GM18867 (cell line): ENCODE measurements at regions not wholly inside any gene's neighbourhood (a gene's known extent, or its start where the extent isn't known, plus 50 kb on each side); places are given as distances from the start of the nearest gene placed in this dataset.
"Not testable (repeated sequence)": the region's sequence is repeated elsewhere in the genome, so short reads cannot be mapped to it uniquely, and the experiment has no call there.

Experiments
- ATAC-seq: cut with Tn5 transposase; IDR thresholded peaks from one replicate; pipeline ENCODE4 v1.9.1; 2021; ENCODE audit warnings: mild to moderate bottlenecking, moderate library complexity; ENCODE audit not compliant: unreplicated experiment

DNA sequence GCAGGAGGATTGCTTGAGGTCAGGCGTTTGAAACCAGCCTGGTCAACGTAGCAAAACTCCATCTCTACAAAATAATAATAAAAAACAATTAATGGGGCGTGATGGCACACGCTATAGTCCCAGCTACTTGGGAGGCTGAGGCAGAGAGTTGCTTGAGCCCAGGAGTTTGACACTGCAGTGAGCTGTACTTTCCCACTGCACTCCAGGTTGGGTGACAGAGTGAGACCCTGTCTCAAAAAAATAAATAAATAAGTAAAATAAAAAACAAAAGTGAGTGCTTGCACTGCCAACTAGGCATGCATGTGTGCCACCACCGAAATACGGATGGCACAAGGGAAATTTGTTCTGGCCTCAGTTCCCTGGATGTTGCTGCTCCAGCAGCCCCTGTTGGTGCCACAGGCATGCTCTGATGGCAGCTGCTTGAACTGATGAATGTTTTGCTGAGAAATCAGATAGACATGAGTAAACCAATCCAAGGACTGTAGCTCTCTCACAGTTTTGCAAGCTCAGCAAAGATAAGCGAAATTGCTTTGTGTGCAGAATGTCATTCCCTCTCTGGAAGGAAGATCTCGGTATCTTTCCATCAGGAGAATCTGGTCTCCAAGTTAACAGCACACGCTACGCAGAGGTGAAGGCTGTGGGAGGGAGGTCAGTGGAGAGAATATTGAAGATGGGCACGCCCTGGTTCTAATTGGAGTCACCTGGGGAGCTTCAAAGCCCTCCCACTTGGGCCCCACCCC is 188.0 kb upstream of the SLC24A3 start:
- ATAC-seq: no peak

GRCh38 chr20:19025430-19026120 is 186.9 kb upstream of the SLC24A3 start:
- ATAC-seq: no peak

DNA sequence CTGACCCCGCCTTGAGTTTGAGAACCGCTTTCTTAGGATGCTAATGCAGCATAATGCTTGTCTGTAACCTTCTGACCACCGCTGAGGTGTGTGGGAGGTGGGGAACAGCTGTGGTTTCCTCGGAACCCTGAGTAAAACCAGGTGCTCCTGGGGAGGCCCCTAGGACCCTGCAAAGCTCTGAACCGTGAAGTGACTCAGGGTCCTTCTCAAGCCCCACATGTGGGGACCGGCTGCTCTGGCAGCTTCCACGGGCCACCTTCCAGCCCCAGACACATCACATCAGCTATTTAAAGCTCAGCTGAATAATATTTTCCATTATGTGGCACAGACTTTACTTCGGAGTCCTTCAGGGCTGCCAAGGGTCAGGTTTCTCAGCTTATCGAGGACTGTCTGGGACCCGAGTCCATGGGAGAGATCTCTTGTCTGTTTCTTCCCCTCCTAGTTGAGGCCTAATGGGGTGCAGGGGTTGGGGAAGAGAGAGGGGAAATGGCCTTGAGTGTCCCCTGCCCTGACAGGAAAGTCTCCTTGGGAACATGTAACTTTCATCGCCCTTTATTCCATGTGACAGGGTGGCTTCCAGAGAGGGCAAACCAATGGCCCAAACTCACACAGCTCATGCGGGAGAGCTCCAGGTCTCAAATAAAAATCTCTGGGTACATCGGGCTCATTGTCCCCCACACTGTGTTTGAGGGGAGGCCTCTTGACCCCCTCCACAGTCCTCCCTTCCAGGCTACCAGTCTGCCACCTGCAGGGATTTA is 186.1 kb upstream of the SLC24A3 start:
- ATAC-seq: peak; percentile 85

GRCh38 chr20:19026901-19027644 is 185.4 kb upstream of the SLC24A3 start:
- ATAC-seq: no peak

GRCh38 chr20:19027971-19028370 is 184.5 kb upstream of the SLC24A3 start:
- ATAC-seq: no peak

GRCh38 chr20:19041787-19042186 is 170.7 kb upstream of the SLC24A3 start:
- no peak for ATAC-seq

DNA sequence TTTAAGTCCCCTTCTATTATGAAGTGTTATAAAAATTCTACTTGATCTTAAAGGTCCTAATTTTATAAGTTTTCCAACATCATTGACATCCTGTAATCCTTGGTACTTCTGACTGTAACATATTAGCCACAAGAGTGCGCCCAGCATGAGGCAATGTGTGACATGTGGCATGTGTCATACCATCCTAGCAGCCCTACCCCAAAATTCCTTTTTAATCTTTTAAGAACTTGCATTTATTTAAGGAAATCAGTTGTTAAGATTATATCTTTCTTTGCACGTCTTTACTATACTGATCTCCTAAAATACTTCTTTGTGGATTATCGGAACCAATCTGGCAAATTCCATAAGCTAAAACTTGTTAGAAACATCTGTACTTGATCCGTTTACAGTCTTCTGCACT is 167.1 kb upstream of the SLC24A3 start:
- ATAC-seq: no peak

DNA sequence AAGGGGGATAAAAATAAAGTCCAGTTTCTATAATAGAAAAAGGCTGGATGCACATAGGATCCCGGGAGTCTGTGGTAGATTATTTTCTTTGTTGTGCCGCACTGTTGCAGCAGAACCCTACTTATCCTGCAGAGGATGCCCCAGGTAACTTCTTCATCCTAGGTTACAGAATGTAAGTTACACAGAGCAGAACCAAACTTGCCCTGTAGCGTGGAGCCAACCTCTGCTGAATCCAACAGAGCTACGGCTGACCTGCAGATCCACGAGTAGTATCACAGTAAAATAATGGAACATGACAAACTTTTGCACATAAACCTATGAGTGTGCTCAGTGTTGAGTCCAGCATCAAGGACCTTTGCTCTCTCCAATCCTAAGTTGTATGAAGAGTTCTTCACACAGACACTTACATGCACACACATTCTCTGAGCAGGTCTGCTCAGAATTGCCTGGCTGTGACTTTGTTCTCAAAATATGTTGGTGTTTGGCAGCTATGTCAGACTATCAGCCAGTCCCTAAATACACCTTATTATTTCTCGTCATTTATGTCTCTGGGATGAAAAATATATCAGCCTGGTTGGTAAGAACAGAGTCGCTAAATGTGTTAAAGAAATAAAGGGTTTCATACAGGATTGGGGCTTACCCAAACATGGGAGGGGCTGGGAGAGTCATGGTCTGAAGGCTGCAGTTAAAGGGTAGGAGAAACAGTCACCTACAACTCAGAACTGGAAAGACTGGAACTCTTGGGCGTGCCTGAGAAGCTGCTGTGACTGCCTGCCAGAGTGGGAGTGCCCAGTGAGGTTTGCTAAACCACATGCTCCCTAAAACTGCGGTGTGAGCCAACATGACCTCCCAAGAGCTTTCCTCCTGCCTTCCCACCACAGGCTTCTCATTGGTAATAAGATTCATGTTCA is 165.1 kb upstream of the SLC24A3 start:
- no peak for ATAC-seq

DNA sequence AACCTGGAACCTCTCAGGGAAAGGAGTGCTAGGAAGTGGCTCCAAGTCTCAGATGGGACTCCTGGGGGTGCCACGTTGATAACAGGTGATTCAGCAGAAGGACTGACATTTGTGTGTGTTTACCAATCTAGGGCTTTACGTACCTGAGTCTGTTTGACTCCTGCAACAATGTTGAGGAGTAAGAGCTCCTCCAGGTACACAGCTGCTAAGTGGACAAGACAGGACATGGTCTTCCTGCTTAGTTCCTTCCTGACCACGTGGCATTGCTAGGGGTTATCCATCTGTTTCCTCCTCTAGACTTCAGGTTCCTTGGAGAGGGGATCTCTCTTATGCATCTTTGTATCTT is 164.5 kb upstream of the SLC24A3 start:
- ATAC-seq: no peak

DNA sequence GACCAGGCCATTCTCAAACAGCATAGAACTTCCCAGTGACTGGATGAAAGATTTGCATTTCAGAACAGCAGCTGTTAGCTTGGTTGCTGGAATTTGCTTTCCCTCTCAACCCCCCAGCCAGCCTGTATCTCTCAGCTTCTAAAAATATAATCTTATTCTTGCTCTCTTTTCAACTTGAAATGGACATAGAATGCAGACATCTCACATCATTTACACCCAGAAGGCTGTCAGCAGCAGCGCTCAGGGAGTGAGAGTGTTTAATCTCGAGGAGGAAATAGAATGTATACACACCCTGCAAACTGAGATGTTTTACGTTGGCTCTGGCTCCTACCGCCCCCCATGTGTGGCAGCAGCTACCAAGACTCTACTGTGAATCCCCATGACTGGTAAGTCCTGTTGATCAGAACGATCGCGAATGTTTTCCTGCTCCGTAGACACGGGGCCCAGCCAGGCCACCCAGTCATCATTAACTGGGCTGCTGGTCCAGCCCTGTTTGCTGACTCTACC is 163.4 kb upstream of the SLC24A3 start:
- no peak for ATAC-seq

DNA sequence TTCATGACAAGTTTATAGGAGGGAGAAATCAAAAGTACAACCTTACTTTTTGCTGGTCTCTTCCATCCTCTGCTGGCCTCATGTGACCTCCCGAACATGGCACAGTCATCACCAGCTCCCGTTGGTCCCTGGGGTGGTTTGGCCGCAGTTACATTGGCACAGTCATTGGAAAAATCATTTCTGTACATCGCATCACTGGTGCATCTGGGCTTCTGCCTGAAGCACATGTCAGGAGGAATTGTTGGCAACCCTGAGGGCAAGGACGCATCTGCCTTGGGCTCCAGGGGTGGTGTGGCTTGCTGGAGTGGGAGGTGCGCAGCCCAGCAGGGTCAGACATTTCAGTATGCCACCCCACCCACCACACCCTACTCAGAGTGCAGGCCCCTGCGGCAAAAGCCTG is 162.9 kb upstream of the SLC24A3 start:
- ATAC-seq: no peak

- no peak for ATAC-seq
These were observed 155.5 kb upstream of the SLC24A3 start for GRCh38 chr20:19056909-19057308.

GRCh38 chr20:19064788-19065187 is 147.7 kb upstream of the SLC24A3 start:
- not testable (repeated sequence) for ATAC-seq

GRCh38 chr20:19067986-19068385 is 144.5 kb upstream of the SLC24A3 start:
- ATAC-seq: no peak

DNA sequence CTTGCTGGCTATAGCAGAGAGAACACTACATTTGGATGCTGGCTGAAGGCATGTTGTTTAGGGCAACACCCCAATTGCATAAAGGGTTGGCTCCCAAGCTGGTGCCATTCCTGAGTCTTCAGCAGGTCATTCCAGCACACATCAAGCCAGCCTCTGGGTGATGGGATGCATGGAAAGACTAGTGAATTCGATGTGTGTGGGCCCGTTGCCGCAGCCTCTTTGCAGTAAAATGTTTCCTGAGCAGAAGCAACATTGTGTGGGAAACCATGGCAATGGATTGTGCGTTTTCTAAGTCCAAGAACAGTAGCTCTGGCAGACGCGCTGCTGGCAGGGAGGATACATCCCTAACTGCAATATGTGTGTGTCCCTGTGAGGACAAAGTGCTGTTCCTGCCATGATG is 142.4 kb upstream of the SLC24A3 start:
- no peak for ATAC-seq

- ATAC-seq: peak; percentile 41
These were observed 141.6 kb upstream of the SLC24A3 start for GRCh38 chr20:19070681-19071445.

DNA sequence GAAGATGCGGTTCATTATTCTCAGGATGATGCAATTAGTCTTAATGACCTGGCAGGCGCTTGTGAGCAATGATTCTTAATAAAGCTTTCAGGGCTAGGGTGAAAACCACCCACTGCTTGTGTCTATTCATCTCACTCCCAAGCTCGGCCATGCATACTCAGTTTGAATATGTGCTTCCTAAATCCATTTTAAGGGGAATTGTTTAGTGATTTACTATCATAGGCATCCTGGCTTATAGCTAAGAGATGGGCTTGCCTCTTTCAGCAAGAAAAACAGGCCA is 141.1 kb upstream of the SLC24A3 start:
- ATAC-seq: peak; percentile 49

DNA sequence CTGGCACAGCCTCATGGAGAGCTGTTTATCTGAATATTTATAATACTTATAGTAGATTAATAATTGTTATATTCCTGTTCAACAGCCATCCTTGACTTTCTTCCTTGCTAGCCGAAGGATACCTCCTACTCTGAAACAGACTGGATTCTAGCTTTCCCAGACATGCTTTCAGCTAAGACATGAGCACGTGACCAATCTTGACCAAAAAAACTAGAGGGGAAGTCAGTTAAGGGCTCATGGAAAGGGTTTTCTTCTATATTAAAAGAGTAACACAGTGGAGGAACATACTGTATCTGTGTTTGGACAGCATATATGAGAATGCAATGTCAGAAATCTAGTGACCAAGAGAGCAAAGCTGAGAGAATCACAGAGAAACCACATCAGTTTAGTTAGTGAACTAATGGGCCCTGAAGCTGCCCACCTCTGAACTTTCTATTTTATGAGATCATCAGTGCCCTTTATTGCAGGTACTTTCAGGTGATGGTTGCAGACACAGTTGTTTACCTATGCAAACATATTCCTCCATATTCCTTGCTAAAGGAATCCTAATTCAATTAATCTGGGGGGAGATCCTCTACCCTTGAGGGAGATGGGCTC is 140.4 kb upstream of the SLC24A3 start:
- no peak for ATAC-seq

DNA sequence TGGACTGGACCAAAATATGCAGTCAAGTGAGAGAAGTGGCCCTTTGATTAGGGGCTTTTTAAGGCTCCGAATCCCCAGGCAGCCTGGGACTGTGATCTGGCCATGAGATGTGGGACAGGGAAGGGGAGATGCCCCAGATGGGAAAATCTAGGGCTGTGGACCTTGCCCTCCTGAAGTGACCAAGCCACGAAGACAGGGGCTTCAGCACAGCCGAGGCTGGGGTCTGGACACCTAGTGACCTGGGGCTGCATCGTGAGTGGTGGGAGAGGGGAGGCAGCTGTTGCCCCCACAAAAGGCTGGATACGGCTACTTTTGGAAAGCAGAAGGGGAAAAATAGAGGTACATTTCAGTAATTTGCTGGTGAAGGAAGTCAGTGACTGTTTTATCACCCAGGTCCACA is 139.5 kb upstream of the SLC24A3 start:
- ATAC-seq: no peak
